GM12872 (cell line): ENCODE measurements at regions not wholly inside any gene's neighbourhood (a gene's known extent, or its start where the extent isn't known, plus 50 kb on each side); places are given as distances from the start of the nearest gene placed in this dataset.

ENCODE experiments used
- CTCF ChIP-seq: IDR thresholded peaks from 3 replicates; pipeline ENCODE4 v1.5.1; 2011; ENCODE audit warnings: low read depth, mild to moderate bottlenecking, low read length, moderate library complexity; ENCODE audit not compliant: insufficient read depth

GRCh38 chr20:43812216-43812615 is 85.4 kb upstream of the GTSF1L start:
- no peak for TF ChIP-seq CTCF

- no peak for TF ChIP-seq CTCF
Measured at GRCh38 chr20:43809206-43809819, 82.5 kb upstream of the GTSF1L start.

GRCh38 chr20:43804781-43805180 is 78.0 kb upstream of the GTSF1L start:
- TF ChIP-seq CTCF = no peak

- no peak for TF ChIP-seq CTCF
Measured at GRCh38 chr20:43803276-43803675, 76.5 kb upstream of the GTSF1L start.

- TF ChIP-seq CTCF = no peak
Measured at GRCh38 chr20:43800186-43800585, 73.4 kb upstream of the GTSF1L start.

- no peak for TF ChIP-seq CTCF
Measured at GRCh38 chr20:43799741-43800140, 72.9 kb upstream of the GTSF1L start.

GRCh38 chr20:43799150-43799711 is 72.4 kb upstream of the GTSF1L start:
- no peak for TF ChIP-seq CTCF
